ENCODE measurements at regions not wholly inside any gene's neighbourhood (a gene's known extent, or its start where the extent isn't known, plus 50 kb on each side); places are given as distances from the start of the nearest gene placed in this dataset.

DNA sequence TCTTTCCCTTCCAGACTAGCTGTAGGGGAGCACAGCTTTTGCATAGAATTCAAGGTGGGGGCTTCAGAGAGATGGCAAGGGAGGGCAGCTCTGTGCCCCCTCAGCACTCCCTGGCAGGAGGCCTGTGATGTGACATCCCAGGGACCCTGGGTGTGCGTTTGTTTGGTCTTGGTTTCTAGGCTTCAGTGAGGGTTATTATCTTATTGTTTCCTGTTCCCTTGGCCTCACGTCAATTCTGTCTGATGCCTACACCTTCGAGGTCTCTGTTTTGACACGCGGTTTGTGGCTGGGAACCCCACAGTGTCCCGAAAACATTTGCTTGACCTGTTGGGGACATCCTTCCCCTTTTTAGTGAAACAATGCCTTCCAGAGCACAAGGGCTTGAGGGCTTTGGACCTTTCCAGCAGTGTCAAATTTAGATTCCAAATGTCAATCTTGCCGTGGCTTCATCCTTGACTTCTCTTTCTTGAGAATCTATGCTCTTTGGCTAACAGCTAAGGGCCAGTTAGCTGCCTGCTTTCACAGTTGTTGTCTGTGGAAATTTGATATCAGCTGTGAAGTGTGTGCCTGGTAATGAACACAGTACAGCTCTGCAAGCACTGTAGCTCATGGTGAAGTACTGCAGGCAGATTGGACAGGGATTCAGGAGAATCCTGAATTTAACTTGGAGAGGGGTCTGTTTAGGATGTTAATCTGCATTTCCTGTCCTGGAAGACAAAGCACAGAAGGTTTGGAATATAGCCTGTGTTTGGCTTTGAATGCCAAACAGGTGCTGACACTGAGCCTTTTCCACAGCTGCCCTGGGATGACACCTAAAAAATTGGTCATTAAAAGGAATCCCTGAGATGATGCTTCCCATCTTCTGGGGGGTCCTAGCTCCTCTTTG lies 108.2 kb upstream of the CXCR4 start:
- H3K36me3 ChIP-seq = no peaks in the 10 kb centered on the region
- DNase-seq (no peak), ATAC-seq (peak in 3 of 4 donors; percentile 30 to 54 (median 46))
- no peaks in the 10 kb centered on the region for H3K4me1 ChIP-seq
- H3K9me3 ChIP-seq = no peaks in the 10 kb centered on the region
- intact Hi-C loops (cut with DNase I) = no loop called here
- no peaks in the 10 kb centered on the region for H3K27me3 ChIP-seq
- TF ChIP-seq, protein P1, sequence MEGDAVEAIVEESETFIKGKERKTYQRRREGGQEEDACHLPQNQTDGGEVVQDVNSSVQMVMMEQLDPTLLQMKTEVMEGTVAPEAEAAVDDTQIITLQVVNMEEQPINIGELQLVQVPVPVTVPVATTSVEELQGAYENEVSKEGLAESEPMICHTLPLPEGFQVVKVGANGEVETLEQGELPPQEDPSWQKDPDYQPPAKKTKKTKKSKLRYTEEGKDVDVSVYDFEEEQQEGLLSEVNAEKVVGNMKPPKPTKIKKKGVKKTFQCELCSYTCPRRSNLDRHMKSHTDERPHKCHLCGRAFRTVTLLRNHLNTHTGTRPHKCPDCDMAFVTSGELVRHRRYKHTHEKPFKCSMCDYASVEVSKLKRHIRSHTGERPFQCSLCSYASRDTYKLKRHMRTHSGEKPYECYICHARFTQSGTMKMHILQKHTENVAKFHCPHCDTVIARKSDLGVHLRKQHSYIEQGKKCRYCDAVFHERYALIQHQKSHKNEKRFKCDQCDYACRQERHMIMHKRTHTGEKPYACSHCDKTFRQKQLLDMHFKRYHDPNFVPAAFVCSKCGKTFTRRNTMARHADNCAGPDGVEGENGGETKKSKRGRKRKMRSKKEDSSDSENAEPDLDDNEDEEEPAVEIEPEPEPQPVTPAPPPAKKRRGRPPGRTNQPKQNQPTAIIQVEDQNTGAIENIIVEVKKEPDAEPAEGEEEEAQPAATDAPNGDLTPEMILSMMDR (IDR thresholded peaks at IDR 0.05) = no peak
- peak; percentile 13 for TF ChIP-seq POLR2A (IDR thresholded peaks at IDR 0.05)
- WGBS (ENCODE audit: insufficient coverage, low coverage, low lambda C conversion rate, missing lambda C conversion rate) = 5% methylated on average over 7 of the region's 7 CpGs
- no peak overlapping the region for H3K27ac ChIP-seq
- H3K4me3 ChIP-seq = no peak overlapping the region

DNA sequence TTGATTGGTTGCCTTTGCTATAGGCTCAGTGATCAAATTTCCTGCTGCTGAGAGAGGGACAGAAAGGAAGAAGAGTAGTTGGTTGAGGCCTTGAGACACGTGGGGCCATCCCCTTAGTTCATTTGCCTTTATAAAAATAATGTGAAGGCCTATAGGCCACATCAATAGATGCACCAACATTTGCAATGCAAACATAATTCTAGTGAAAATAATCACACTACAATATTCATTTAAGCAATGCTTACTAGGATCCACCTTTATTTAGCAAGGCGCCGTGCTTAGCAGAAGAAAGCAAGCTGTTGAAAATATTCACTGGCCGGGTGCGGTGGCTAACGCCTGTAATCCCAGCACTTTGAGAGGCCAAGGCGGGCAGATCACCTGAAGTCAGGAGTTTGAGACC lies 105.3 kb upstream of the CXCR4 start:
- Histone ChIP-seq H3K4me1 (no peaks in the 10 kb centered on the region), H3K27ac (no peak overlapping the region), H3K9me3 (no peaks in the 10 kb centered on the region), H3K27me3 (no peaks in the 10 kb centered on the region), H3K36me3 (no peaks in the 10 kb centered on the region), H3K4me3 (no peak overlapping the region)
- intact Hi-C loops (cut with DNase I) = no loop called here
- WGBS (ENCODE audit: insufficient coverage, low coverage, low lambda C conversion rate, missing lambda C conversion rate) = 78% methylated on average over 7 of the region's 7 CpGs
- ATAC-seq (no peak), DNase-seq (no peak)
- TF ChIP-seq, protein P1 (IDR thresholded peaks at IDR 0.05) = no peak

DNA sequence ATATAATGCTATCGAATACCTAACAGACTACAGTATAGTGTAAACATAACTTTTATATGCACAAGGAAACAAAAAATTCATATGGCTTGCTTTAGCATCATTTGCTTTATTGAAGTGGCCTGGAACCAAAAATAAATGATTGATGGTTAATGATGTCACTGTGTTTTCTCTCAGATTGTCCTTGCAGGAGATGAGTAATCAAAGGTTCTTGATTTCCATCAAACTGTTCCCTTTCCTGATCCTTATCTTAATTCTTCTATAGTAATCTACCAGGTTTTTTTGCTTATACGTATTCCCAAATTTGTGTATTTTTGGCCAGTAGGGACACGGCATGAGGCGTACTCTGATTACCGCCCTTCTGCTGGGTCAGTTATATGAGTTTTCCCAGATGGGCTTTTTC lies 104.9 kb upstream of the CXCR4 start:
- intact Hi-C loops (cut with DNase I) = no loop called here
- no peaks in the 10 kb centered on the region for H3K36me3 ChIP-seq
- H3K27me3 ChIP-seq = no peaks in the 10 kb centered on the region
- DNase-seq (no peak), ATAC-seq (no peak)
- no peaks in the 10 kb centered on the region for H3K4me1 ChIP-seq
- 47% methylated on average over 5 of the region's 5 CpGs for WGBS (ENCODE audit: insufficient coverage, low coverage, low lambda C conversion rate, missing lambda C conversion rate)
- H3K9me3 ChIP-seq = no peaks in the 10 kb centered on the region
- H3K4me3 ChIP-seq = no peak overlapping the region
- H3K27ac ChIP-seq = no peak overlapping the region
- no peak for TF ChIP-seq POLR2A (IDR thresholded peaks at IDR 0.05)
- TF ChIP-seq, protein P1 (IDR thresholded peaks at IDR 0.05) = no peak

DNA sequence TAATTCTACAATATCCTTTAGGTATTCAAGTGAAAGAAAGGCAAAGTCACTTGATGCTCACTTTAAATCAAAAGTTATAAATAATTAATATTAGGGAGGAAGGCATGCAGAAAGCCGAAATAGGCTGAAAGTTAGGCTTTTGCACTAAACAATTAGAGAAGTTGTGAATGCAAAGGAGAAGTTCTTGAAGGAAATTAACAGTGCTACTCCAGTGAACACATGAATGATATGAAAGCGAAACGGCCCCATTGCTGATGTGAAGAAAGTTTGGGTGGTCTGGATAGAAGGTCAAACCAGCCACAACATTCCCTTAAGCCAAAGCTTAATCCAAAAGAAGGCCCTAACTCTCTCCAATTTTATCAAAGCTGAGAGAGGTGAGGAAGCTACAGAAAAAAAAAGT lies 103.1 kb upstream of the CXCR4 start:
- WGBS (ENCODE audit: insufficient coverage, low coverage, low lambda C conversion rate, missing lambda C conversion rate) = 44% methylated on average over 3 of the region's 3 CpGs
- Histone ChIP-seq H3K27me3 (no peaks in the 10 kb centered on the region), H3K9me3 (no peaks in the 10 kb centered on the region), H3K4me1 (no peaks in the 10 kb centered on the region), H3K36me3 (no peaks in the 10 kb centered on the region), H3K4me3 (no peak overlapping the region), H3K27ac (no peak overlapping the region)
- intact Hi-C loops (cut with DNase I) = no loop called here
- DNase-seq (no peak), ATAC-seq (no peak)
- TF ChIP-seq POLR2A (IDR thresholded peaks at IDR 0.05) = no peak
- TF ChIP-seq, protein P1 (IDR thresholded peaks at IDR 0.05) = no peak

Measured in right lobe of liver (tissue), 6 donors.